ENCODE measurements at regions not wholly inside any gene's neighbourhood (a gene's known extent, or its start where the extent isn't known, plus 50 kb on each side); places are given as distances from the start of the nearest gene placed in this dataset.

- CTCF ChIA-PET, result no interaction called here
- Mint-ChIP-seq H3K9me3 (ENCODE audit: insufficient read depth) (peaks cover 4% of the 10 kb centered on the region), H3K4me3 (no peak overlapping the region), H3K27ac (no peak overlapping the region), H3K4me1 (ENCODE audit: low read depth) (no peaks in the 10 kb centered on the region), H3K36me3 (ENCODE audit: low read depth) (no peaks in the 10 kb centered on the region), H3K27me3 (ENCODE audit: low read depth) (no peaks in the 10 kb centered on the region)
- DNase-seq (no peak), ATAC-seq (no peak)
- POLR2A ChIA-PET, result no interaction called here
Measured at GRCh38 chr11:80240245-80240644, 799.4 kb upstream of the TENM4 start.

- CTCF ChIA-PET, result no interaction called here
- H3K9me3 Mint-ChIP-seq (ENCODE audit: insufficient read depth), result peaks cover 4% of the 10 kb centered on the region
- POLR2A ChIA-PET, result no interaction called here
Measured at GRCh38 chr11:80239217-80239616, 798.4 kb upstream of the TENM4 start.

GRCh38 chr11:80227915-80228314 lies 787.1 kb upstream of the TENM4 start:
- DNase-seq, result no peak
- ChIA-PET CTCF (no interaction called here), POLR2A (no interaction called here)
- no peak overlapping the region for H3K27ac Mint-ChIP-seq
- H3K36me3 Mint-ChIP-seq (ENCODE audit: low read depth), result no peaks in the 10 kb centered on the region
- ATAC-seq, result no peak
- no peak overlapping the region for H3K4me3 Mint-ChIP-seq
- H3K4me1 Mint-ChIP-seq (ENCODE audit: low read depth), result no peaks in the 10 kb centered on the region
- H3K27me3 Mint-ChIP-seq (ENCODE audit: low read depth), result no peaks in the 10 kb centered on the region
- peaks cover 37% of the 10 kb centered on the region for H3K9me3 Mint-ChIP-seq (ENCODE audit: insufficient read depth)

More at GRCh38 chr11:80239217-80239616, 798.4 kb upstream of the TENM4 start:
- ATAC-seq (no peak), DNase-seq (no peak)
- Mint-ChIP-seq H3K36me3 (ENCODE audit: low read depth) (no peaks in the 10 kb centered on the region), H3K27me3 (ENCODE audit: low read depth) (no peaks in the 10 kb centered on the region), H3K4me1 (ENCODE audit: low read depth) (no peaks in the 10 kb centered on the region), H3K4me3 (no peak overlapping the region), H3K27ac (no peak overlapping the region)

- Mint-ChIP-seq H3K36me3 (ENCODE audit: low read depth) (no peaks in the 10 kb centered on the region), H3K27ac (no peak overlapping the region), H3K4me3 (no peak overlapping the region), H3K27me3 (ENCODE audit: low read depth) (no peaks in the 10 kb centered on the region), H3K9me3 (ENCODE audit: insufficient read depth) (peaks cover 30% of the 10 kb centered on the region), H3K4me1 (ENCODE audit: low read depth) (no peaks in the 10 kb centered on the region)
- no peak for DNase-seq
- POLR2A ChIA-PET, result no interaction called here
- ATAC-seq, result no peak
- CTCF ChIA-PET, result no interaction called here
Measured at GRCh38 chr11:80214413-80214812, 773.6 kb upstream of the TENM4 start.

GRCh38 chr11:80211673-80212072 lies 770.8 kb upstream of the TENM4 start:
- ChIA-PET POLR2A (no interaction called here), CTCF (no interaction called here)
- Mint-ChIP-seq H3K4me1 (ENCODE audit: low read depth) (no peaks in the 10 kb centered on the region), H3K27ac (no peak overlapping the region), H3K4me3 (no peak overlapping the region), H3K9me3 (ENCODE audit: insufficient read depth) (peaks cover 30% of the 10 kb centered on the region), H3K27me3 (ENCODE audit: low read depth) (no peaks in the 10 kb centered on the region), H3K36me3 (ENCODE audit: low read depth) (no peaks in the 10 kb centered on the region)
- DNase-seq, result no peak
- ATAC-seq, result no peak

- H3K36me3 Mint-ChIP-seq (ENCODE audit: low read depth), result no peaks in the 10 kb centered on the region
- H3K4me3 Mint-ChIP-seq, result no peak overlapping the region
- DNase-seq, result no peak
- H3K4me1 Mint-ChIP-seq (ENCODE audit: low read depth), result no peaks in the 10 kb centered on the region
- H3K27ac Mint-ChIP-seq, result no peak overlapping the region
- ChIA-PET POLR2A (no interaction called here), CTCF (no interaction called here)
- H3K27me3 Mint-ChIP-seq (ENCODE audit: low read depth), result no peaks in the 10 kb centered on the region
- no peak for ATAC-seq
- no peaks in the 10 kb centered on the region for H3K9me3 Mint-ChIP-seq (ENCODE audit: insufficient read depth)
Measured at GRCh38 chr11:80204021-80204420, 763.2 kb upstream of the TENM4 start.

GRCh38 chr11:80196932-80197554 lies 756.2 kb upstream of the TENM4 start:
- DNase-seq (no peak), ATAC-seq (no peak)
- H3K27me3 Mint-ChIP-seq (ENCODE audit: low read depth), result no peaks in the 10 kb centered on the region
- no peaks in the 10 kb centered on the region for H3K36me3 Mint-ChIP-seq (ENCODE audit: low read depth)
- peaks cover 5% of the 10 kb centered on the region for H3K9me3 Mint-ChIP-seq (ENCODE audit: insufficient read depth)
- ChIA-PET POLR2A (no interaction called here), CTCF (no interaction called here)
- H3K4me3 Mint-ChIP-seq, result no peak overlapping the region
- H3K27ac Mint-ChIP-seq, result no peak overlapping the region
- H3K4me1 Mint-ChIP-seq (ENCODE audit: low read depth), result no peaks in the 10 kb centered on the region

GRCh38 chr11:80196041-80196440 lies 755.2 kb upstream of the TENM4 start:
- POLR2A ChIA-PET, result no interaction called here
- CTCF ChIA-PET, result no interaction called here

GRCh38 chr11:80194625-80195024 lies 753.8 kb upstream of the TENM4 start:
- Mint-ChIP-seq H3K9me3 (ENCODE audit: insufficient read depth) (peaks cover 5% of the 10 kb centered on the region), H3K4me3 (no peak overlapping the region), H3K4me1 (ENCODE audit: low read depth) (no peaks in the 10 kb centered on the region), H3K27me3 (ENCODE audit: low read depth) (no peaks in the 10 kb centered on the region), H3K27ac (no peak overlapping the region), H3K36me3 (ENCODE audit: low read depth) (no peaks in the 10 kb centered on the region)
- ChIA-PET POLR2A (no interaction called here), CTCF (no interaction called here)
- ATAC-seq (no peak), DNase-seq (no peak)

More at GRCh38 chr11:80196041-80196440, 755.2 kb upstream of the TENM4 start:
- Mint-ChIP-seq H3K9me3 (ENCODE audit: insufficient read depth) (peaks cover 5% of the 10 kb centered on the region), H3K27me3 (ENCODE audit: low read depth) (no peaks in the 10 kb centered on the region), H3K4me3 (no peak overlapping the region), H3K4me1 (ENCODE audit: low read depth) (no peaks in the 10 kb centered on the region), H3K27ac (no peak overlapping the region), H3K36me3 (ENCODE audit: low read depth) (no peaks in the 10 kb centered on the region)
- ATAC-seq, result no peak
- DNase-seq, result no peak

- no peaks in the 10 kb centered on the region for H3K4me1 Mint-ChIP-seq (ENCODE audit: low read depth)
- H3K9me3 Mint-ChIP-seq (ENCODE audit: insufficient read depth), result peaks cover 5% of the 10 kb centered on the region
- no peak overlapping the region for H3K4me3 Mint-ChIP-seq
- H3K27me3 Mint-ChIP-seq (ENCODE audit: low read depth), result no peaks in the 10 kb centered on the region
- H3K27ac Mint-ChIP-seq, result no peak overlapping the region
- ChIA-PET POLR2A (no interaction called here), CTCF (no interaction called here)
- DNase-seq (no peak), ATAC-seq (no peak)
- H3K36me3 Mint-ChIP-seq (ENCODE audit: low read depth), result no peaks in the 10 kb centered on the region
Measured at GRCh38 chr11:80194016-80194415, 753.2 kb upstream of the TENM4 start.

GRCh38 chr11:80188076-80188627 lies 747.3 kb upstream of the TENM4 start:
- Mint-ChIP-seq H3K27ac (no peak overlapping the region), H3K4me3 (no peak overlapping the region), H3K27me3 (ENCODE audit: low read depth) (no peaks in the 10 kb centered on the region), H3K9me3 (ENCODE audit: insufficient read depth) (no peaks in the 10 kb centered on the region), H3K4me1 (ENCODE audit: low read depth) (no peaks in the 10 kb centered on the region), H3K36me3 (ENCODE audit: low read depth) (no peaks in the 10 kb centered on the region)
- ATAC-seq, result no peak
- DNase-seq, result no peak
- ChIA-PET CTCF (no interaction called here), POLR2A (no interaction called here)

GRCh38 chr11:80186692-80187091 lies 745.9 kb upstream of the TENM4 start:
- no peaks in the 10 kb centered on the region for H3K4me1 Mint-ChIP-seq (ENCODE audit: low read depth)
- H3K27me3 Mint-ChIP-seq (ENCODE audit: low read depth), result no peaks in the 10 kb centered on the region
- no peak overlapping the region for H3K27ac Mint-ChIP-seq
- H3K36me3 Mint-ChIP-seq (ENCODE audit: low read depth), result no peaks in the 10 kb centered on the region
- ChIA-PET POLR2A (no interaction called here), CTCF (no interaction called here)
- no peak overlapping the region for H3K4me3 Mint-ChIP-seq
- ATAC-seq, result no peak
- DNase-seq, result no peak
- H3K9me3 Mint-ChIP-seq (ENCODE audit: insufficient read depth), result peaks cover 5% of the 10 kb centered on the region

GRCh38 chr11:80182901-80183300 lies 742.1 kb upstream of the TENM4 start:
- H3K27ac Mint-ChIP-seq, result no peak overlapping the region
- H3K36me3 Mint-ChIP-seq (ENCODE audit: low read depth), result no peaks in the 10 kb centered on the region
- no peak overlapping the region for H3K4me3 Mint-ChIP-seq
- ATAC-seq (no peak), DNase-seq (no peak)
- CTCF ChIA-PET, result no interaction called here
- no peaks in the 10 kb centered on the region for H3K4me1 Mint-ChIP-seq (ENCODE audit: low read depth)
- POLR2A ChIA-PET, result no interaction called here
- H3K27me3 Mint-ChIP-seq (ENCODE audit: low read depth), result no peaks in the 10 kb centered on the region
- peaks cover 5% of the 10 kb centered on the region for H3K9me3 Mint-ChIP-seq (ENCODE audit: insufficient read depth)
